ENCODE measurements at regions not wholly inside any gene's neighbourhood (a gene's known extent, or its start where the extent isn't known, plus 50 kb on each side); places are given as distances from the start of the nearest gene placed in this dataset.
"Not testable (repeated sequence)": the region's sequence is repeated elsewhere in the genome, so short reads cannot be mapped to it uniquely, and the experiment has no call there.

GRCh38 chr6:90362318-90362717 is 65.7 kb upstream of the BACH2 start:
- no peak for DNase-seq (ENCODE audit: extremely low spot score)
- ChIA-PET CTCF (no interaction called here), POLR2A (no interaction called here)
- TF ChIP-seq CTCF (IDR thresholded peaks at IDR 0.05; ENCODE audit: control extremely low read depth, extremely low read depth, low read depth, missing control alignments), result no peak

GRCh38 chr6:90361174-90361573 is 64.5 kb upstream of the BACH2 start:
- POLR2A ChIA-PET, result no interaction called here
- CTCF ChIA-PET, result interaction anchor here (1.2 to 1.7 kb wide), 3 partner anchors 14 to 421 kb away, joined by 3 to 5 read pairs (median 3); no protein-coding TSS in a partner anchor
- no peak for DNase-seq (ENCODE audit: extremely low spot score)
- no peak for TF ChIP-seq CTCF (IDR thresholded peaks at IDR 0.05; ENCODE audit: control extremely low read depth, extremely low read depth, low read depth, missing control alignments)

DNA sequence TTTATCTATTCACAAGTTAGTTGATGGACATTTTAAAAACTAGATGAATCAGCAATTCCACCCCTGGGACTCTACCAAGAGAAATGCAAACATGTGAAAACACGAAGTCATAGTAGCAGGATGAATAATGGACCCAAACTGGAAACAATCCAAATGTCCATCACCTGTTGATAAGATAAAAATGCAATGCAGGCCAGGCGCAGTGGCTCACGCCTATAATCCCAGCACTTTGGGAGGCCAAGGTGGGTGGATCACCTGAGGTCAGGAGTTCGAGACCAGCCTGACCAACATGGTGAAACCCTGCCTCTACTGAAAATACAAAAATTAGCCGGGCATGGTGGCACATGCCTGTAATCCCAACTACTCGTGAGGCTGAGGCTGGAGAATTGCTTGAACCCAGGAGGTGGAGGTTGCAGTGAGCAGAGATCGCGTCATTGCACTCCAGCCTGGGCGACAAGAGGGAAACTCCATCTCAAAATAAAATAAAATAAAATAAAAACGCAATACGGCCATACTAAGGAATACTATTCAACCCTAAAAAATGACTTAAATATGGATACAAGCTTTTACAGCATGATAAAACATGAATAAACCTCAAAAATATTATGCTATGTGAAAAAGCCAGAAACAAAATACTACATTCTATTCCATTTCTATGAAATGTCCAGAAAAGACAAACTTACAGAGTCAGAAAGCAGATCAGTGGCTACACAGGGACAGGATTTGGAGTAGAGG is 61.6 kb upstream of the BACH2 start:
- POLR2A ChIA-PET; DNase-seq (ENCODE audit: extremely low spot score): not testable (repeated sequence)
- CTCF ChIA-PET, result interaction anchor here (2.1 kb wide), 1 partner anchor 14 kb away, joined by 6 read pairs; no protein-coding TSS in a partner anchor

DNA sequence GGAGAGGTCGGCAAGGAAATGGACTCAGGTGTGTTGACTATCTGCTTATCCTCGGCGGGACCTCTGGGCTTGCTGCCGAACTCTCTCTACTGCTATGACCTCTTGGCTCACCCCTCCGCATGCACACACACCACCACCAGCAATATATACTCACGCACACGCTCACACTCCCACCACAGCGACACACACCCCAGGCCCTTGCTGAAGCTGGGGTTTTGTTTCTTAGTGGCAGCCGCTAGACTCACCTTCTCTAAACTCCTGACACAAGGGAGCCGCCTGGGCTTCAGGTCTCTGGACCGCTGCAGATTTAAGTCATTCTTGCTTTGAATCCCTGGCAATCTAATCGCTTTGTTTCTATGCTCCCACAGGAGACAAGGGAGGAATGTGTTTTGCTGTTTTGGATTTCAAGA is 59.4 kb upstream of the BACH2 start:
- no peak for TF ChIP-seq CTCF (IDR thresholded peaks at IDR 0.05; ENCODE audit: control extremely low read depth, extremely low read depth, low read depth, missing control alignments)
- POLR2A ChIA-PET, result no interaction called here
- CTCF ChIA-PET, result interaction anchor here (2.1 kb wide), 1 partner anchor 12 kb away, joined by 6 read pairs; no protein-coding TSS in a partner anchor
- DNase-seq (ENCODE audit: extremely low spot score), result no peak

DNA sequence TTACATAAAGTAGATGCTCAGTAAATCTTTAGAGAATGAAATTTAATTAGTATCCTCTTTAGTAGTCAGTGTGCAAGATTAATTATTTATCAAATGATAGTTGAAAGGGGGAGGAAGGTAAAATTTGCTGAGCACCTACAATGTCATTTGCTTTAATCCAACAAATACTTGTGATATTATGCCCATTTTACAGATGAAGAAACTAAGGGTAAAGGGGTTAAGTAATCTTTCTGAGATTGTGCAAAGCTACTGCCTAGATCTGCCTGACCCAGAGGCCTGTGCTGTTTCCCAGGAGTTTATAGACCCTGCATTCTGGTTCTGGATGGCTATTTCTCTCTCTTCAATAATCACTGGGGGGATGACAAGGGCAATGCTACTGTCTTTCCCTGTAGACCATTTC is 58.3 kb upstream of the BACH2 start:
- no peak for TF ChIP-seq CTCF (IDR thresholded peaks at IDR 0.05; ENCODE audit: control extremely low read depth, extremely low read depth, low read depth, missing control alignments)
- CTCF ChIA-PET, result no interaction called here
- DNase-seq (ENCODE audit: extremely low spot score), result no peak

GRCh38 chr6:90351696-90352095 is 55.1 kb upstream of the BACH2 start:
- no peak for DNase-seq (ENCODE audit: extremely low spot score)
- CTCF ChIA-PET, result interaction anchor here (1.0 to 1.9 kb wide), 2 partner anchors 7 to 24 kb away, joined by 3 to 4 read pairs; no protein-coding TSS in a partner anchor
- no peak for TF ChIP-seq CTCF (IDR thresholded peaks at IDR 0.05; ENCODE audit: control extremely low read depth, extremely low read depth, low read depth, missing control alignments)

More for the DNA sequence above, 58.3 kb upstream of the BACH2 start:
- POLR2A ChIA-PET, result no interaction called here

More at GRCh38 chr6:90351696-90352095, 55.1 kb upstream of the BACH2 start:
- POLR2A ChIA-PET, result no interaction called here

Data from GM10248 (cell line).